ENCODE measurements at regions not wholly inside any gene's neighbourhood (a gene's known extent, or its start where the extent isn't known, plus 50 kb on each side); places are given as distances from the start of the nearest gene placed in this dataset.

GRCh38 chr7:121604627-121605316 lies 208.7 kb upstream of the FAM3C start:
- H3K4me1 ChIP-seq, result peaks cover 0 to 5% (median 0%) of the 10 kb centered on the region in 4 donors
- no peak for DNase-seq
- in situ Hi-C loops (cut with MboI; ENCODE audit: low pct_ligation_motif_present in 1 of 4, low pct_unique_long_range_greater_than_20kb in 1 of 4, low sequenced_read_pairs in 3 of 4), result loop anchor here in 3 of 4 donors (10.0 to 25.0 kb wide), 2 partner anchors 383 to 390 kb away; no protein-coding TSS in a partner anchor

DNA sequence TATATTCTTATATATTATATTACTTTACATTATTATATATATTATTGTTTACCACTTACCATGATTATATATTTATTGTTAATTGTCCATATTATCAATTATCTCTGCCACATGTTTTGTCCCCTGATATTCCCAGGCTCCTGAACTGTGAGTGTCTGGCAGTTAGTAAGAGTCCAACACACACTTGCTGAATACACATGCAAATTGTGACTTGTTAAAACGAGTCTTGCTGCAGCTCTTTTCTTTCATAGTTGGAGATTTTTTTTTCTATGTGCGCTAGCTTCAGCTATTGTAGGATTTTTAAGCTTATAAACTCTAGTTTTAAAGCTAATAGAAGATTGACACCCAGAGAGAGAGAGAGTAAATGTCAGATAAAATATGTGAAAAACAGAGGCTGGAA lies 207.8 kb upstream of the FAM3C start:
- intact Hi-C loops (cut with DNase I; ENCODE audit: low total_unique reads) (no loop called here), in situ Hi-C loops (cut with MboI; ENCODE audit: low pct_ligation_motif_present in 1 of 4, low pct_unique_long_range_greater_than_20kb in 1 of 4, low sequenced_read_pairs in 3 of 4) (loop anchor here in 3 of 4 donors (10.0 to 25.0 kb wide), 2 partner anchors 383 to 391 kb away; no protein-coding TSS in a partner anchor)
- no peaks in the 10 kb centered on the region for H3K9me3 ChIP-seq
- H3K36me3 ChIP-seq, result no peaks in the 10 kb centered on the region
- DNase-seq, result no peak
- TF ChIP-seq POLR2A (IDR thresholded peaks at IDR 0.05) (no peak), CTCF (IDR thresholded peaks at IDR 0.05) (no peak), EP300 (IDR thresholded peaks at IDR 0.05; ENCODE audit: low read depth) (no peak), POLR2AphosphoS5 (IDR thresholded peaks at IDR 0.05) (no peak)
- no peak overlapping the region for H3K27ac ChIP-seq
- H3K27me3 ChIP-seq, result no peaks in the 10 kb centered on the region
- H3K4me1 ChIP-seq, result peaks cover 0 to 5% (median 0%) of the 10 kb centered on the region in 4 donors
- H3K4me3 ChIP-seq, result no peak overlapping the region
- WGBS, 2 donors (ENCODE audit: low coverage in 1 of 2), result 62% methylated on average over 2 of the region's 2 CpGs; no CpG with 5 or more reads in 1 of the 2 donors

More at GRCh38 chr7:121604627-121605316, 208.7 kb upstream of the FAM3C start:
- no peaks in the 10 kb centered on the region for H3K27me3 ChIP-seq
- no peaks in the 10 kb centered on the region for H3K9me3 ChIP-seq
- no peak for TF ChIP-seq EP300 (IDR thresholded peaks at IDR 0.05; ENCODE audit: low read depth)
- TF ChIP-seq POLR2AphosphoS5 (IDR thresholded peaks at IDR 0.05), result no peak
- no peak for TF ChIP-seq CTCF (IDR thresholded peaks at IDR 0.05)
- TF ChIP-seq POLR2A (IDR thresholded peaks at IDR 0.05), result no peak
- 60 to 83% methylated on average over 1 to 2 of the region's 2 CpGs for WGBS, 2 donors (ENCODE audit: low coverage in 1 of 2)
- no peaks in the 10 kb centered on the region for H3K36me3 ChIP-seq
- peak overlapping the region in 1 of 4 donors; percentile 25 for H3K27ac ChIP-seq
- no peak overlapping the region for H3K4me3 ChIP-seq
- intact Hi-C loops (cut with DNase I; ENCODE audit: low total_unique reads), result no loop called here

DNA sequence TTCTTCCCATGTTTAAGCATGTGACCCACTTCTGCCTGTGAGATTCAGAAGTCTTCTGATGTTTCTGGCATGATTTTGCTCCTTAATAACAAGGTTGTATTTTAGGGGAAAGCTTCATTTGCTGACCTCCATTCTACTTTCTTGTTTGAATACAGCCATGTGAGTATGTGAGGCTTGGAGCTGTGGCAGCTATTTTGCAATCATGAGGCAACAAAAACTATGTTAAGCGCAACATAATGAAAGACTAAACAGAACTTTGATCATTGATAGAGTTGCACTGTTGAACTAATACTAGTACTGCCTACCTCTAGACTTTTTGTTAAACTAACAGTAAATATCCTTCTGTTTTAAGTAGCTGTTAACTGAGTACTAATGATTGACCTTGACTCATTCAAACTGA lies 203.8 kb upstream of the FAM3C start:
- in situ Hi-C loops (cut with MboI; ENCODE audit: low pct_ligation_motif_present in 1 of 4, low pct_unique_long_range_greater_than_20kb in 1 of 4, low sequenced_read_pairs in 3 of 4) (loop anchor here in 3 of 4 donors (10.0 to 25.0 kb wide), 2 partner anchors 387 to 395 kb away; no protein-coding TSS in a partner anchor), intact Hi-C loops (cut with DNase I; ENCODE audit: low total_unique reads) (no loop called here)
- H3K27ac ChIP-seq, result no peak overlapping the region
- H3K36me3 ChIP-seq, result no peaks in the 10 kb centered on the region
- H3K27me3 ChIP-seq, result no peaks in the 10 kb centered on the region
- WGBS, 2 donors (ENCODE audit: low coverage in 1 of 2), result 94 to 100% methylated on average over 1 of the region's 1 CpG
- no peaks in the 10 kb centered on the region for H3K9me3 ChIP-seq
- no peak for TF ChIP-seq POLR2A (IDR thresholded peaks at IDR 0.05)
- no peak for TF ChIP-seq CTCF (IDR thresholded peaks at IDR 0.05)
- H3K4me3 ChIP-seq, result no peak overlapping the region
- DNase-seq, result no peak
- peaks cover 0 to under 1% (median 0%) of the 10 kb centered on the region in 4 donors for H3K4me1 ChIP-seq

DNA sequence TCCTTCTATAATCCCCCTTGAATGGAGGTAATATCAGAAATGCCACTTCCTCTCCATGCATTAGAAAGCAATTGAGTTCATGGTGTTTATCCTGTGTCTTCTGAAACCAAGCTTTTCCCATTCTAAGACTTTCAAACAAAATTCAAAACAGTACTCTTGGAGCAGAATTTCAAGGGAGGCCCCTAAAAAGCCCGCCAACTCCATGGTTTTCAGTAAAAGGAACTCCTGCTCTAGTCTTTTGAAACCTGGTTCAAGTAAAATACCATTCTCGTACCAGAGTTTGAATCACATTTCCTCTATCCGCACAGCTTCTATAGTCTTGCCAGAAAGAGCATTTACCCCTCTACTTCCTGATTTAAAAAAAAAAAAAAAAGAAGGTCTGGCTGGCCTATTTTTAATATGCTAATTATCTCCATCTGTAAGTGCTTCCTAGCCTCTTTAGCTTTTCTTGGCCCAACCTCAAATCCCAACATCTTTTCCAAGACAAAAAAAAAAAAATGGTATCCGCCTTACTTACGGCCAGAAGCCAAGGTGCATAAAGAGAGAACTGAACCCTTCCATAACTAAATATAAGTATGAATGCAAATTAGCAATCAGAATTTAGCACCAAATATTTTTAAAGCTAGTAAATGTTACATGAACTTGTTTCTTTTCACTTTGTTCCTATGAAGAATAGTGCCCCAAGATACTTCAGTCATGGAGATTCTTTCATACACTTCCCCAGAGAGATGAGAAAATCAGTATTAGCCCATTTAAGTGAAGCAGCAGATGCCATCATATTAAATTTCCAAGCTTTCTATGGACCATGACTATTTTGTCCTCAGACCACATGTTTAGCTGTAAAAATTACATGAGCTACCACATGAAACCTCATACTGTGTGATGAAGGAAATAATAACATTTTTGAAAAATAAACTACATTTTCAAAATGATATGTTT lies 199.9 kb upstream of the FAM3C start:
- H3K27me3 ChIP-seq, result no peaks in the 10 kb centered on the region
- in situ Hi-C loops (cut with MboI; ENCODE audit: low pct_ligation_motif_present in 1 of 4, low pct_unique_long_range_greater_than_20kb in 1 of 4, low sequenced_read_pairs in 3 of 4), result no loop called here
- 79 to 82% methylated on average over 5 of the region's 5 CpGs for WGBS, 2 donors (ENCODE audit: low coverage in 1 of 2)

More for the DNA sequence above, 199.9 kb upstream of the FAM3C start:
- no peak overlapping the region for H3K27ac ChIP-seq
- peaks cover 0 to 2% of the 10 kb centered on the region in 2 donors for H3K9me3 ChIP-seq
- H3K4me1 ChIP-seq, result no peaks in the 10 kb centered on the region
- H3K4me3 ChIP-seq, result no peak overlapping the region
- H3K36me3 ChIP-seq, result no peaks in the 10 kb centered on the region
- no peak for TF ChIP-seq EP300 (IDR thresholded peaks at IDR 0.05; ENCODE audit: low read depth)
- no peak for TF ChIP-seq POLR2A (IDR thresholded peaks at IDR 0.05)
- TF ChIP-seq POLR2AphosphoS5 (IDR thresholded peaks at IDR 0.05), result no peak
- no peak for TF ChIP-seq CTCF (IDR thresholded peaks at IDR 0.05)
- no peak for DNase-seq
- intact Hi-C loops (cut with DNase I; ENCODE audit: low total_unique reads), result no loop called here

Measured in transverse colon (tissue), 4 donors.